ENCODE measurements at regions not wholly inside any gene's neighbourhood (a gene's known extent, or its start where the extent isn't known, plus 50 kb on each side); places are given as distances from the start of the nearest gene placed in this dataset.
A peak's percentile ranks its signal among the peaks of the same experiment; 100 is the strongest.
"Not testable (repeated sequence)": the region's sequence is repeated elsewhere in the genome, so short reads cannot be mapped to it uniquely, and the experiment has no call there.

GRCh38 chr15:62653122-62653521 is 389.4 kb upstream of the TPM1 start:
- DNase-seq (ENCODE audit: low read depth), result no peak
- no peak for TF ChIP-seq CTCF (conservative IDR thresholded peaks at IDR 0.05; ENCODE audit: control insufficient read depth, insufficient read depth, low read depth, low read length)
- no peak overlapping the region for H3K4me3 ChIP-seq (ENCODE audit: control insufficient read depth, low read depth, low read length)

DNA sequence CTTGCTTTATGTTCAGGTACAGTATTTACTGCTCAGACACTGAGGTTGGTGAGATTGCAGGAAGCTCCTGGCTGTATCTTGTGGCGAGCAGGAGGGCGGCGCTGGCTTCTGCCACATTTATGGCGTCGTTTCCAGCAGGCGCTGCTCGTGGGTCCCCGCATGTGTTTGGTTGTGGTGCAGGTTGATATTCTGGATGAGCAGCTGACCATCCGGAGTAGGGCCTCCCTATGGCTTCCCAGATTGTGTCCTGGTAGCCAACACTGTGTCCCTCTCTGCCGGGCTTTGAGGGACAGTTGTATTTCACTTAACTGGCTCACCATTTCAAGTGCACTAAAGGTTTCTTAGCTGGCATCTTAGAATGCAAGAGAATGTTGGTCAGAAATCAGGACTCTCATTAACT is 386.5 kb upstream of the TPM1 start:
- TF ChIP-seq CTCF (conservative IDR thresholded peaks at IDR 0.05; ENCODE audit: control insufficient read depth, insufficient read depth, low read depth, low read length), result no peak
- DNase-seq (ENCODE audit: low read depth), result no peak

GRCh38 chr15:62657501-62657900 is 385.0 kb upstream of the TPM1 start:
- DNase-seq (ENCODE audit: low read depth), result not testable (repeated sequence)

More for the DNA sequence above, 386.5 kb upstream of the TPM1 start:
- H3K4me3 ChIP-seq (ENCODE audit: control insufficient read depth, low read depth, low read length), result no peak overlapping the region

GRCh38 chr15:62658498-62658897 is 384.0 kb upstream of the TPM1 start:
- peak; percentile 47 for DNase-seq (ENCODE audit: low read depth)
- no peak for TF ChIP-seq CTCF (conservative IDR thresholded peaks at IDR 0.05; ENCODE audit: control insufficient read depth, insufficient read depth, low read depth, low read length)

More at GRCh38 chr15:62657501-62657900, 385.0 kb upstream of the TPM1 start:
- not testable (repeated sequence) for H3K4me3 ChIP-seq (ENCODE audit: control insufficient read depth, low read depth, low read length)

GRCh38 chr15:62663547-62663946 is 379.0 kb upstream of the TPM1 start:
- no peak for DNase-seq (ENCODE audit: low read depth)
- H3K4me3 ChIP-seq (ENCODE audit: control insufficient read depth, low read depth, low read length), result no peak overlapping the region
- TF ChIP-seq CTCF (conservative IDR thresholded peaks at IDR 0.05; ENCODE audit: control insufficient read depth, insufficient read depth, low read depth, low read length), result no peak

More at GRCh38 chr15:62658498-62658897, 384.0 kb upstream of the TPM1 start:
- H3K4me3 ChIP-seq (ENCODE audit: control insufficient read depth, low read depth, low read length), result no peak overlapping the region

- DNase-seq (ENCODE audit: low read depth), result peak; percentile 58
- no peak for TF ChIP-seq CTCF (conservative IDR thresholded peaks at IDR 0.05; ENCODE audit: control insufficient read depth, insufficient read depth, low read depth, low read length)
- no peak overlapping the region for H3K4me3 ChIP-seq (ENCODE audit: control insufficient read depth, low read depth, low read length)
These were observed 377.1 kb upstream of the TPM1 start for GRCh38 chr15:62665449-62665848.

GRCh38 chr15:62666046-62666445 is 376.5 kb upstream of the TPM1 start:
- no peak overlapping the region for H3K4me3 ChIP-seq (ENCODE audit: control insufficient read depth, low read depth, low read length)
- TF ChIP-seq CTCF (conservative IDR thresholded peaks at IDR 0.05; ENCODE audit: control insufficient read depth, insufficient read depth, low read depth, low read length), result no peak
- no peak for DNase-seq (ENCODE audit: low read depth)
